Psoas muscle (tissue), 7 donors: ENCODE measurements at regions not wholly inside any gene's neighbourhood (a gene's known extent, or its start where the extent isn't known, plus 50 kb on each side); places are given as distances from the start of the nearest gene placed in this dataset.

Experiments used
- ATAC-seq, 4 donors: fragments of 200-7000 bp; cut with Tn5 transposase; one replicate each; pipeline ENCODE4 v1.9.1; 2020; ENCODE audit warnings: moderate library complexity in 3 of 4, mild to moderate bottlenecking in 2 of 4
- DNase-seq, 2 donors: peaks; one replicate each; pipeline ENCODE4 v3.0.0-alpha.2; 2020
- H3K27ac ChIP-seq: fragments of 200-600 bp; one replicate; pipeline ENCODE4 v1.8.0; 2022
- H3K27me3 ChIP-seq, 3 donors: fragments of 200-600 bp in 1 of 3; one replicate each; pipeline versions ENCODE4 v1.6.1 to v1.8.0; 2013 to 2022; ENCODE audit warnings: low read length in 2 of 3, mild to moderate bottlenecking in 2 of 3, moderate library complexity in 1 of 3; ENCODE audit not compliant: insufficient read depth in 3 of 3
- H3K36me3 ChIP-seq, 2 donors: fragments of 200-600 bp in 1 of 2; one replicate each; pipeline versions ENCODE4 v1.6.1 to v1.8.0; 2013 to 2022; ENCODE audit warnings: low read depth in 1 of 2, mild to moderate bottlenecking in 1 of 2, moderate library complexity in 1 of 2; ENCODE audit not compliant: insufficient read depth in 1 of 2
- H3K4me1 ChIP-seq: fragments of 200-600 bp; one replicate; pipeline ENCODE4 v1.8.0; 2022
- H3K4me3 ChIP-seq: fragments of 200-600 bp; one replicate; pipeline ENCODE4 v1.8.0; 2022; ENCODE audit warnings: mild to moderate bottlenecking
- H3K9me3 ChIP-seq: fragments of 200-600 bp; one replicate; pipeline ENCODE4 v1.8.0; 2022
- CTCF ChIP-seq: fragments of 200-600 bp; IDR thresholded peaks from one replicate; pipeline ENCODE4 v1.8.0; 2022; ENCODE audit warnings: antibody characterized with exemption
- WGBS, 3 donors: extraction: QIAGEN DNeasy Blood & Tissue Kit; methylation state at CpG; one replicate each; pipeline versions ENCODE4 v1.1.6 to v1.1.7; 2013; 5-methylcytosine and 5-hydroxymethylcytosine counted together
- intact Hi-C, 2 donors: fragments of 100-400 bp; cut with DNase I; formaldehyde crosslinking; loops; one replicate each; pipeline versions ENCODE4 v1.11.0 to v1.14.2; 2022
- donor health status: healthy with polysubstance abuse.
- donor health status: DM: no; HTN: no; CAD: no; lungs with moderate emphysema.
- donor health status: Bipolar disorder and iron deficiency.
- donor health status: healthy.
- donor health status: DM: yes; HTN: yes; CAD: no.
- donor health status: DM: no; HTN: no; CAD: no.
- donor health status: DM: yes; HTN: yes; CAD: no.

DNA sequence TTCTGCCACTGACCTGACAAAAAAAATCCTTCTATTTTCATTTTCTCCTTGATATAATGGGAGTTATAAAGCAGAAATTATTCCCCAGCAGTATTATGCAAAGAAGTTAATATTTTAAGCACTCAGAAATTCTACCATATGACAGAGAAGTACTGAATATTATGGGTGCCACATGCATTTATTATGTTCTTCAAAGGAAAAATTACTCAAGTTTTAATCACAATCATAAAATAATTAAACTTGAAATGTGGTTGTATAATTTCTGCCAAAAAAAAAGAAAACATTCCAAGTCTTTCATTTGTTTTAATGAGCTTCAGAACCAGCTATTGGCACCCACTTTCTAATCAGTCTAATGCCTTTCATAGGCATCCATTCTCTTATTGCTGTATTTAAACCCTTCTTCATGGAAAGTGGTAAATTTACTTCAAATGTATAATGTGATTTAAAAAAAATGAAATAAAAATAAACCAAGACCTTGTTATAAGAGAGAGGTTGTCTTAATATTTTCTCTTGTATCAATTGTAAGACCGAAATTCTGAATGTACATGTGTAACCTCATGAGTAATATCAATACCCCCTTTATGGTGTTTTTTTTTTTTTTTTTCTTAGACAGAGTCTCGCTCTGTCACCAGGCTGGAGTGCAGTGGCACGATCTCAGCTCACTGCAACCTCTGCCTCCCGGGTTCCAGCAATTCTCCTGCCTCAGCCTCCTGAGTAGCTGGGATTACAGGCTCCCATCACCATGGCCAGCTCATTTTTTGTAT is 302.3 kb downstream of the IRS1 start:
- 91 to 97% (median 96%) methylated on average over 4 of the region's 4 CpGs for WGBS, 3 donors
- no peaks in the 10 kb centered on the region for H3K27me3 ChIP-seq
- no peaks in the 10 kb centered on the region for H3K4me1 ChIP-seq
- no peaks in the 10 kb centered on the region for H3K36me3 ChIP-seq
- H3K4me3 ChIP-seq: no peak overlapping the region
- intact Hi-C loops: no loop called here
- peaks cover 4% of the 10 kb centered on the region for H3K9me3 ChIP-seq
- TF ChIP-seq CTCF: no peak
- ATAC-seq (no peak), DNase-seq (no peak)
- no peak overlapping the region for H3K27ac ChIP-seq

DNA sequence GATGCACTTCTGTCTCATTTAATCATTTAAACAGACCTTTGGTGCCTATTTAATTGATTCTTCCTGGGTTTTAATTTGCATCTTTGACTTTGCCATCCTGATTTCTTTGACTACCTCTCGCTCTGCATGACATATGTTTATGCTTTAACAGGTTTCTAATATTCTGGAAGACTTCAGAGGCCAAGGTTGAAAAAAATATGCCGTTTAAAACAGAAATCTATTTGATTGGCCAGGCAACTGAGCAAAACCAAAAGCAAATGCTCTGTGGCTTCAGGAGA is 303.4 kb downstream of the IRS1 start:
- Histone ChIP-seq H3K4me3 (no peak overlapping the region), H3K9me3 (no peaks in the 10 kb centered on the region), H3K27me3 (no peaks in the 10 kb centered on the region), H3K36me3 (no peaks in the 10 kb centered on the region), H3K27ac (no peak overlapping the region), H3K4me1 (no peaks in the 10 kb centered on the region)
- DNase-seq (no peak), ATAC-seq (no peak)
- intact Hi-C loops: no loop called here
- WGBS, 3 donors: 61 to 75% (median 64%) methylated on average over 2 of the region's 2 CpGs
- TF ChIP-seq CTCF: no peak

DNA sequence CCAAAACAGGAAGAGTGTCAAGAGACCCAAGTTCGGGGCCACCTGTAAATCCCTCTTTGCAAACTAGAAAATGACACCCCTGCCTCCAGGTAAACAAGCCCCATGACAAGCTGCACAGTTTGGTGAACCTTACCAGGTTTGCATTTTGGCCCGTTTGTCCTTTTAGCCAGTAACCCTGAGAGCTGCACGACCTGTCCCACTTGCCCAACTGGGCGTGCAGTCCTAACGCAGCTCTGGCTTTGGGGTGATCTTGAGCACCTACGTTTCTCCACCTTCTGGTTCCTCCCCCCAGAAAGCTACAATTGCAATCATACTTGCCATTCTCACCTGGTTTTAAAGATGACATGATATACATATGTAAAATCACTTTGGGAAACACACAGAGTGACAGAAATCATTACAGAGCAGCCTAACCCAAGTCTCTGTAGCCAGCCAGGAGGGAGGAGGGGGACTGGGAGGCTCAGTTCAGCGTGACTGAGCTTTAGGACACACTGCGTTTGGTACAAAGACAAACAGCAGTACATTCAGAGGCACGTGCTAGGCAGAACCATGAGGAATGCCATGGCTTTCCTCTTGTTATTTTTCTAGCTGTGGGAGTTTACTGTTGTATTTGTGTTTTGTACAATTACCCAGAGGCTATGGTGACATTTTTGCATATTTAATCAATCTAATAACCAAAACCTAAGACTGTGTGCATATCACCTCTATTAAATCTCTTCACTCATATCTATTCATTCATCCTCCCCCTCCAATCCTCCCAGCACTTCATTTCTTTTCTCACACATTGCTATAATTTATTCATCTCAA is 304.0 kb downstream of the IRS1 start:
- DNase-seq: no peak
- intact Hi-C loops: no loop called here
- no peak for ATAC-seq
- TF ChIP-seq CTCF: no peak
- no peaks in the 10 kb centered on the region for H3K4me1 ChIP-seq
- H3K27ac ChIP-seq: no peak overlapping the region
- WGBS, 3 donors: 72 to 76% (median 76%) methylated on average over 9 of the region's 9 CpGs
- no peak overlapping the region for H3K4me3 ChIP-seq
- H3K36me3 ChIP-seq: no peaks in the 10 kb centered on the region
- no peaks in the 10 kb centered on the region for H3K27me3 ChIP-seq
- H3K9me3 ChIP-seq: no peaks in the 10 kb centered on the region

- Histone ChIP-seq H3K9me3 (no peaks in the 10 kb centered on the region), H3K27ac (no peak overlapping the region), H3K27me3 (no peaks in the 10 kb centered on the region), H3K4me3 (no peak overlapping the region), H3K4me1 (no peaks in the 10 kb centered on the region), H3K36me3 (no peaks in the 10 kb centered on the region)
- DNase-seq: no peak
- no peak for TF ChIP-seq CTCF
- no peak for ATAC-seq
- 39 to 41% (median 40%) methylated on average over 1 of the region's 1 CpG for WGBS, 3 donors
- intact Hi-C loops: no loop called here
Observed at GRCh38 chr2:226491112-226491511, 308.5 kb downstream of the IRS1 start.
